ENCODE measurements at regions not wholly inside any gene's neighbourhood (a gene's known extent, or its start where the extent isn't known, plus 50 kb on each side); places are given as distances from the start of the nearest gene placed in this dataset.

DNA sequence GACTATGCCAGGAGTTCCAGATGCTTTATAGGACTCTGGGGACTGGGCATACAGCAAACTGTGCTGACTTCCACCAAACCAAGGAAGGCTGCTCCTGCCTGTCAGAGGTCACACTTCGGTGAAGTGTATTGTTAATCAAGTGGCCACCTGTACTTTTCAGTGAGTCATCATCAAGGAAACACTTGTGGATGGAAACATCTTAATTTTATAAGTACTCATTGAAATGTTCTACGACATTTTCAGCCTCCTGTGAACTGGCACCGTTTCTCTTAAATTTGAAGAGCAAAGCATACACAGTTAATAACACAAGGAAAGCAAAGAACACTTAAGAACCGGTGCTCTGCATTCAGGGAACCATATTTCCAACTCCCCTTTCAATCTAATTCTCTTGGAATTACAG, 801.7 kb upstream of the DPPA4 start:
- H3K9me3 Mint-ChIP-seq (ENCODE audit: low read depth, unreplicated experiment), result peaks cover 2% of the 10 kb centered on the region
- no peak overlapping the region for H3K27ac Mint-ChIP-seq (ENCODE audit: unreplicated experiment)
- H3K36me3 Mint-ChIP-seq (ENCODE audit: insufficient read depth, unreplicated experiment), result no peaks in the 10 kb centered on the region
- intact Hi-C loops (cut with micrococcal nuclease; ENCODE audit: unreplicated experiment), result no loop called here
- TF ChIP-seq, protein P1, sequence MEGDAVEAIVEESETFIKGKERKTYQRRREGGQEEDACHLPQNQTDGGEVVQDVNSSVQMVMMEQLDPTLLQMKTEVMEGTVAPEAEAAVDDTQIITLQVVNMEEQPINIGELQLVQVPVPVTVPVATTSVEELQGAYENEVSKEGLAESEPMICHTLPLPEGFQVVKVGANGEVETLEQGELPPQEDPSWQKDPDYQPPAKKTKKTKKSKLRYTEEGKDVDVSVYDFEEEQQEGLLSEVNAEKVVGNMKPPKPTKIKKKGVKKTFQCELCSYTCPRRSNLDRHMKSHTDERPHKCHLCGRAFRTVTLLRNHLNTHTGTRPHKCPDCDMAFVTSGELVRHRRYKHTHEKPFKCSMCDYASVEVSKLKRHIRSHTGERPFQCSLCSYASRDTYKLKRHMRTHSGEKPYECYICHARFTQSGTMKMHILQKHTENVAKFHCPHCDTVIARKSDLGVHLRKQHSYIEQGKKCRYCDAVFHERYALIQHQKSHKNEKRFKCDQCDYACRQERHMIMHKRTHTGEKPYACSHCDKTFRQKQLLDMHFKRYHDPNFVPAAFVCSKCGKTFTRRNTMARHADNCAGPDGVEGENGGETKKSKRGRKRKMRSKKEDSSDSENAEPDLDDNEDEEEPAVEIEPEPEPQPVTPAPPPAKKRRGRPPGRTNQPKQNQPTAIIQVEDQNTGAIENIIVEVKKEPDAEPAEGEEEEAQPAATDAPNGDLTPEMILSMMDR (IDR thresholded peaks at IDR 0.05; ENCODE audit: unreplicated experiment), result no peak
- no TSS peak for BruUV-seq (replicated peaks)
- peak; percentile 3 for DNase-seq
- H3K4me1 Mint-ChIP-seq (ENCODE audit: low read depth, unreplicated experiment), result peaks cover 16% of the 10 kb centered on the region
- H3K4me3 Mint-ChIP-seq (ENCODE audit: low read depth, unreplicated experiment), result no peak overlapping the region
- no peaks in the 10 kb centered on the region for H3K27me3 Mint-ChIP-seq (ENCODE audit: unreplicated experiment)
- CTCF ChIA-PET, result interaction anchor here (0.6 to 0.7 kb wide), 2 partner anchors 104 to 359 kb away, joined by 3 read pairs; no protein-coding TSS in a partner anchor

DNA sequence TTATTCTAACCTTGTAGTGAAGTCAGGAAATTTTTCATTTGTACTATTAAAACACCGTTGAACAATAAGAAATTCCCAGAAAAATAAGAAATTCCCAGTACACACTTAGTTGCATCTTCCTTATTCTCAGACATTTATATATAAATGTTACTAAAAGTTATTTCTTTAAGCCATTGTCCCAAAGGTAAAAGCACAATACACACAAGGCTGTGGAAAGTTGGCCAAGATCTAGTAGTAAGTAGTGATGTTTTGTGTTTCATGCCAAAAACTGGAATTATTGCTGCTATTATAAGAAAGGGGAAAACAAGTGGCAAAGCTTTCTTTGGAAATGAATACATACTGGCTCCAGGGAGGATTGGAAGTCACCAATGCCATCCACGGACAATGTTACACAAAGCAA, 802.5 kb upstream of the DPPA4 start:
- H3K27me3 Mint-ChIP-seq (ENCODE audit: unreplicated experiment), result no peaks in the 10 kb centered on the region
- H3K4me3 Mint-ChIP-seq (ENCODE audit: low read depth, unreplicated experiment), result no peak overlapping the region
- no peaks in the 10 kb centered on the region for H3K9me3 Mint-ChIP-seq (ENCODE audit: low read depth, unreplicated experiment)
- CTCF ChIA-PET, result no interaction called here
- H3K36me3 Mint-ChIP-seq (ENCODE audit: insufficient read depth, unreplicated experiment), result no peaks in the 10 kb centered on the region
- DNase-seq, result no peak
- H3K27ac Mint-ChIP-seq (ENCODE audit: unreplicated experiment), result no peak overlapping the region
- peaks cover 16% of the 10 kb centered on the region for H3K4me1 Mint-ChIP-seq (ENCODE audit: low read depth, unreplicated experiment)
- intact Hi-C loops (cut with micrococcal nuclease; ENCODE audit: unreplicated experiment), result no loop called here
- TF ChIP-seq, protein P1 (IDR thresholded peaks at IDR 0.05; ENCODE audit: unreplicated experiment), result no peak
- no TSS peak for BruUV-seq (replicated peaks)

DNA sequence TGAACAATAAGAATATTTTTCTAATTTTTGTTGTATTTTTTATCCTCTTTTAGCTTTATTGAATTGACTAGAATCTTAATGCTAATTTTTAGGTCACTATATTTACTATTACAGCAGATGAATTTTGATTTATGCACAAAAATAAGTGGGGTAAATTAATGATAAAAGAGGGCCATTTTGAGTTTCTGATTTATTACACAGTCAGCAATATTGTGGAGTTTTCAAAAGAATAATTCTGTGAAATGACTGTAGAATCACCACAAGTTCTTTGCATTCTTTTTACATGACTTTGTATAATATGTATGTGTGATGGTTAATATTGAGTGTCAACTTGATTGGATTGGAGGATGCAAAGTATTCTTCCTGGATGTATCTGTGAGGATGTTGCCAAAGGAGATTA, 812.4 kb upstream of the DPPA4 start:
- no peak overlapping the region for H3K4me3 Mint-ChIP-seq (ENCODE audit: low read depth, unreplicated experiment)
- no peaks in the 10 kb centered on the region for H3K36me3 Mint-ChIP-seq (ENCODE audit: insufficient read depth, unreplicated experiment)
- no peaks in the 10 kb centered on the region for H3K4me1 Mint-ChIP-seq (ENCODE audit: low read depth, unreplicated experiment)
- H3K27me3 Mint-ChIP-seq (ENCODE audit: unreplicated experiment), result no peaks in the 10 kb centered on the region
- no peak overlapping the region for H3K27ac Mint-ChIP-seq (ENCODE audit: unreplicated experiment)
- intact Hi-C loops (cut with micrococcal nuclease; ENCODE audit: unreplicated experiment), result no loop called here
- TF ChIP-seq, protein P1 (IDR thresholded peaks at IDR 0.05; ENCODE audit: unreplicated experiment), result no peak
- no peaks in the 10 kb centered on the region for H3K9me3 Mint-ChIP-seq (ENCODE audit: low read depth, unreplicated experiment)
- no TSS peak for BruUV-seq (replicated peaks)
- CTCF ChIA-PET, result no interaction called here
- DNase-seq, result no peak

- no peaks in the 10 kb centered on the region for H3K27me3 Mint-ChIP-seq (ENCODE audit: unreplicated experiment)
- H3K4me1 Mint-ChIP-seq (ENCODE audit: low read depth, unreplicated experiment), result no peaks in the 10 kb centered on the region
- TF ChIP-seq, protein P1 (IDR thresholded peaks at IDR 0.05; ENCODE audit: unreplicated experiment), result no peak
- H3K36me3 Mint-ChIP-seq (ENCODE audit: insufficient read depth, unreplicated experiment), result no peaks in the 10 kb centered on the region
- intact Hi-C loops (cut with micrococcal nuclease; ENCODE audit: unreplicated experiment), result no loop called here
- BruUV-seq (replicated peaks), result no TSS peak
- no peak overlapping the region for H3K4me3 Mint-ChIP-seq (ENCODE audit: low read depth, unreplicated experiment)
- no peak for DNase-seq
- CTCF ChIA-PET, result interaction anchor here (0.6 kb wide), 1 partner anchor 1537 kb away, joined by 4 read pairs; no protein-coding TSS in a partner anchor
- no peaks in the 10 kb centered on the region for H3K9me3 Mint-ChIP-seq (ENCODE audit: low read depth, unreplicated experiment)
- no peak overlapping the region for H3K27ac Mint-ChIP-seq (ENCODE audit: unreplicated experiment)
Measured at GRCh38 chr3:110157221-110157620, 819.9 kb upstream of the DPPA4 start.

All from Calu3 (cell line).